Nucleus accumbens (tissue), 56 donors: ENCODE measurements at regions not wholly inside any gene's neighbourhood (a gene's known extent, or its start where the extent isn't known, plus 50 kb on each side); places are given as distances from the start of the nearest gene placed in this dataset.
"Not testable (repeated sequence)": the region's sequence is repeated elsewhere in the genome, so short reads cannot be mapped to it uniquely, and the experiment has no call there.

Experiments
- DNase-seq, 56 donors: peaks; one replicate each; lab custom pipeline; 2025; lab: John Stamatoyannopoulos, UW

- no peak for DNase-seq
Observed at GRCh38 chr1:230558324-230558723, 84.0 kb upstream of the COG2 start.

GRCh38 chr1:230556453-230556852, 85.8 kb upstream of the COG2 start:
- DNase-seq: no peak

GRCh38 chr1:230555814-230556213, 86.5 kb upstream of the COG2 start:
- DNase-seq: no peak

- no peak for DNase-seq
Observed at GRCh38 chr1:230552880-230553279, 89.4 kb upstream of the COG2 start.

- DNase-seq: not testable (repeated sequence)
Observed at GRCh38 chr1:230550945-230551344, 91.3 kb upstream of the COG2 start.

GRCh38 chr1:230550428-230550827, 91.9 kb upstream of the COG2 start:
- DNase-seq: no peak

- no peak for DNase-seq
Observed at GRCh38 chr1:230549625-230550024, 92.7 kb upstream of the COG2 start.

- DNase-seq: no peak
Observed at GRCh38 chr1:230548997-230549396, 93.3 kb upstream of the COG2 start.

GRCh38 chr1:230548357-230548756, 93.9 kb upstream of the COG2 start:
- DNase-seq: no peak

GRCh38 chr1:230545181-230545580, 97.1 kb upstream of the COG2 start:
- no peak for DNase-seq

GRCh38 chr1:230544758-230545157, 97.5 kb upstream of the COG2 start:
- no peak for DNase-seq

GRCh38 chr1:230543085-230543484, 99.2 kb upstream of the COG2 start:
- DNase-seq: no peak

GRCh38 chr1:230542681-230543080, 99.6 kb upstream of the COG2 start:
- DNase-seq: no peak

- DNase-seq: no peak
Observed at GRCh38 chr1:230542054-230542453, 100.2 kb upstream of the COG2 start.

GRCh38 chr1:230541306-230541705, 101.0 kb upstream of the COG2 start:
- no peak for DNase-seq

- no peak for DNase-seq
Observed at GRCh38 chr1:230540421-230541155, 101.7 kb upstream of the COG2 start.

GRCh38 chr1:230537456-230537855, 104.8 kb upstream of the COG2 start:
- no peak for DNase-seq

- no peak for DNase-seq
Observed at GRCh38 chr1:230536641-230537155, 105.6 kb upstream of the COG2 start.

- no peak for DNase-seq
Observed at GRCh38 chr1:230534224-230534623, 108.1 kb upstream of the COG2 start.

GRCh38 chr1:230531103-230531502, 105.0 kb upstream of the PGBD5 start:
- no peak for DNase-seq

GRCh38 chr1:230519246-230519645, 93.1 kb upstream of the PGBD5 start:
- DNase-seq: no peak

GRCh38 chr1:230518511-230518910, 92.4 kb upstream of the PGBD5 start:
- DNase-seq: no peak

GRCh38 chr1:230517786-230518185, 91.7 kb upstream of the PGBD5 start:
- peak in 13 of 56 donors; percentile 4 to 26 (median 14) for DNase-seq
